ENCODE measurements at regions not wholly inside any gene's neighbourhood (a gene's known extent, or its start where the extent isn't known, plus 50 kb on each side); places are given as distances from the start of the nearest gene placed in this dataset.

- TF ChIP-seq, protein P1, sequence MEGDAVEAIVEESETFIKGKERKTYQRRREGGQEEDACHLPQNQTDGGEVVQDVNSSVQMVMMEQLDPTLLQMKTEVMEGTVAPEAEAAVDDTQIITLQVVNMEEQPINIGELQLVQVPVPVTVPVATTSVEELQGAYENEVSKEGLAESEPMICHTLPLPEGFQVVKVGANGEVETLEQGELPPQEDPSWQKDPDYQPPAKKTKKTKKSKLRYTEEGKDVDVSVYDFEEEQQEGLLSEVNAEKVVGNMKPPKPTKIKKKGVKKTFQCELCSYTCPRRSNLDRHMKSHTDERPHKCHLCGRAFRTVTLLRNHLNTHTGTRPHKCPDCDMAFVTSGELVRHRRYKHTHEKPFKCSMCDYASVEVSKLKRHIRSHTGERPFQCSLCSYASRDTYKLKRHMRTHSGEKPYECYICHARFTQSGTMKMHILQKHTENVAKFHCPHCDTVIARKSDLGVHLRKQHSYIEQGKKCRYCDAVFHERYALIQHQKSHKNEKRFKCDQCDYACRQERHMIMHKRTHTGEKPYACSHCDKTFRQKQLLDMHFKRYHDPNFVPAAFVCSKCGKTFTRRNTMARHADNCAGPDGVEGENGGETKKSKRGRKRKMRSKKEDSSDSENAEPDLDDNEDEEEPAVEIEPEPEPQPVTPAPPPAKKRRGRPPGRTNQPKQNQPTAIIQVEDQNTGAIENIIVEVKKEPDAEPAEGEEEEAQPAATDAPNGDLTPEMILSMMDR (IDR thresholded peaks at IDR 0.05; ENCODE audit: low read depth, low read length, missing control alignments), result no peak
- DNase-seq (ENCODE audit: low read depth), result no peak
- H3K4me3 ChIP-seq (ENCODE audit: low read depth, low read length), result no peak overlapping the region
Observed at GRCh38 chr22:27062910-27063309, 405.5 kb downstream of the MIAT start.

DNA sequence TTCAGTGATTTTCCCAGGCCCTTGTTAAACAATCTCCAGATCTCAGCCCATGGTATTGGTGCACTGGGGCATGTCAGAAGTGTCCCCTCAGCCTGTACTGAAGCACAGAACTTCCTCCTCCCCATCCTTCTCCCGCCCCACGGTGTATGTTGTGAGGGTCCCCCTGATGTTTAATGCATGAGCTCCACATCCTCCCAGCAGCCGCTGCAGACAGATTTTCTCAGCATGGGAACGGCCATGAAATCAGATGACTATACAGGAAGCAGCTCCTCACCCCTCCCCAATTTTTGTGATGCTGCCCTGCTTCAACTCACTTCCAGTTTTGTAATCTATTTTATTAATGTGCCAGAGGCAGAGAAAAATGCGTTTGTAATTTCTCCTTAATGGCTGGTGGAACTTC, 406.0 kb downstream of the MIAT start:
- TF ChIP-seq, protein P1 (IDR thresholded peaks at IDR 0.05; ENCODE audit: low read depth, low read length, missing control alignments), result no peak
- no peak for DNase-seq (ENCODE audit: low read depth)
- no peak overlapping the region for H3K4me3 ChIP-seq (ENCODE audit: low read depth, low read length)

- no peak overlapping the region for H3K4me3 ChIP-seq (ENCODE audit: low read depth, low read length)
- DNase-seq (ENCODE audit: low read depth), result no peak
- TF ChIP-seq, protein P1 (IDR thresholded peaks at IDR 0.05; ENCODE audit: low read depth, low read length, missing control alignments), result no peak
Observed at GRCh38 chr22:27063841-27064240, 406.5 kb downstream of the MIAT start.

GRCh38 chr22:27064386-27064785, 407.0 kb downstream of the MIAT start:
- no peak overlapping the region for H3K4me3 ChIP-seq (ENCODE audit: low read depth, low read length)
- TF ChIP-seq, protein P1 (IDR thresholded peaks at IDR 0.05; ENCODE audit: low read depth, low read length, missing control alignments), result no peak
- no peak for DNase-seq (ENCODE audit: low read depth)

DNA sequence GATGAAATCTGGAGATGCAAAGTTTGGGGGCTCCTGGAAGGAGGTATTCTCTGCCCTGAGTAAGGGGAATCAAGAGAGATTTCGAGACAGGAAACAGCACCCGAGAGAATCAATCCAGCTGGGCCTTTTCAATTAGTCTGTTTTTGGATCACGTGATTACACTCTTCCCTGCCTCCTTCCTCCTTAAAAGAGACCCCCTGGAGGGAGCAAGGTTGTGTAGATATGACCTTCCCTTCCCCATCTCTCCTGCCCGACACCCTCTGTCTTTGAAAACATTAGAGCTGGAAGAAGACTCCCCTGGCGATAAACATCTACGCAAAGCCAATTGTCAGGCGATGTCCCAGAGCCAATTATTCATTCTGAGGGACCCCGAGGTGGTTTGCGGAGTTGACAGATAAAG, 407.9 kb downstream of the MIAT start:
- TF ChIP-seq, protein P1 (IDR thresholded peaks at IDR 0.05; ENCODE audit: low read depth, low read length, missing control alignments), result no peak
- H3K4me3 ChIP-seq (ENCODE audit: low read depth, low read length), result no peak overlapping the region
- DNase-seq (ENCODE audit: low read depth), result no peak

- TF ChIP-seq, protein P1 (IDR thresholded peaks at IDR 0.05; ENCODE audit: low read depth, low read length, missing control alignments), result no peak
- DNase-seq (ENCODE audit: low read depth), result no peak
- H3K4me3 ChIP-seq (ENCODE audit: low read depth, low read length), result no peak overlapping the region
Observed at GRCh38 chr22:27066856-27067255, 409.5 kb downstream of the MIAT start.

GRCh38 chr22:27068121-27068520, 410.7 kb downstream of the MIAT start:
- no peak for DNase-seq (ENCODE audit: low read depth)
- H3K4me3 ChIP-seq (ENCODE audit: low read depth, low read length), result no peak overlapping the region
- TF ChIP-seq, protein P1 (IDR thresholded peaks at IDR 0.05; ENCODE audit: low read depth, low read length, missing control alignments), result no peak
